ENCODE measurements at regions not wholly inside any gene's neighbourhood (a gene's known extent, or its start where the extent isn't known, plus 50 kb on each side); places are given as distances from the start of the nearest gene placed in this dataset.

GRCh38 chr10:78543749-78544362, 510.2 kb downstream of the RPS24 start:
- no peak for DNase-seq (ENCODE audit: low read depth in 2 of 3, low spot score in 2 of 3)

GRCh38 chr10:78544423-78545090, 510.9 kb downstream of the RPS24 start:
- no peak for DNase-seq (ENCODE audit: low read depth in 2 of 3, low spot score in 2 of 3)

GRCh38 chr10:78545756-78546155, 512.1 kb downstream of the RPS24 start:
- DNase-seq (ENCODE audit: low read depth in 2 of 3, low spot score in 2 of 3), result no peak

- no peak for DNase-seq (ENCODE audit: low read depth in 2 of 3, low spot score in 2 of 3)
Observed at GRCh38 chr10:78547397-78547796, 513.7 kb downstream of the RPS24 start.

GRCh38 chr10:78547905-78548304, 514.2 kb downstream of the RPS24 start:
- DNase-seq (ENCODE audit: low read depth in 2 of 3, low spot score in 2 of 3), result no peak

- DNase-seq (ENCODE audit: low read depth in 2 of 3, low spot score in 2 of 3), result no peak
Observed at GRCh38 chr10:78548369-78548768, 514.7 kb downstream of the RPS24 start.

GRCh38 chr10:78549140-78549935, 515.7 kb downstream of the RPS24 start:
- DNase-seq (ENCODE audit: low read depth in 2 of 3, low spot score in 2 of 3), result no peak

- DNase-seq (ENCODE audit: low read depth in 2 of 3, low spot score in 2 of 3), result no peak
Observed at GRCh38 chr10:78550090-78550489, 516.4 kb downstream of the RPS24 start.

- no peak for DNase-seq (ENCODE audit: low read depth in 2 of 3, low spot score in 2 of 3)
Observed at GRCh38 chr10:78550716-78551115, 517.1 kb downstream of the RPS24 start.

GRCh38 chr10:78551184-78552005, 517.4 kb upstream of the ZMIZ1 start:
- DNase-seq (ENCODE audit: low read depth in 2 of 3, low spot score in 2 of 3), result no peak

- no peak for DNase-seq (ENCODE audit: low read depth in 2 of 3, low spot score in 2 of 3)
Observed at GRCh38 chr10:78552261-78552811, 516.4 kb upstream of the ZMIZ1 start.

GRCh38 chr10:78553792-78554191, 515.0 kb upstream of the ZMIZ1 start:
- no peak for DNase-seq (ENCODE audit: low read depth in 2 of 3, low spot score in 2 of 3)

- DNase-seq (ENCODE audit: low read depth in 2 of 3, low spot score in 2 of 3), result no peak
Observed at GRCh38 chr10:78555128-78555527, 513.6 kb upstream of the ZMIZ1 start.

- DNase-seq (ENCODE audit: low read depth in 2 of 3, low spot score in 2 of 3), result peak in 1 of 3 donors; percentile 26
Observed at GRCh38 chr10:78556705-78557432, 511.9 kb upstream of the ZMIZ1 start.

- no peak for DNase-seq (ENCODE audit: low read depth in 2 of 3, low spot score in 2 of 3)
Observed at GRCh38 chr10:78557433-78557925, 511.3 kb upstream of the ZMIZ1 start.

GRCh38 chr10:78559661-78560340, 509.0 kb upstream of the ZMIZ1 start:
- no peak for DNase-seq (ENCODE audit: low read depth in 2 of 3, low spot score in 2 of 3)

GRCh38 chr10:78560341-78560688, 508.5 kb upstream of the ZMIZ1 start:
- DNase-seq (ENCODE audit: low read depth in 2 of 3, low spot score in 2 of 3), result no peak

- DNase-seq (ENCODE audit: low read depth in 2 of 3, low spot score in 2 of 3), result no peak
Observed at GRCh38 chr10:78563314-78563713, 505.5 kb upstream of the ZMIZ1 start.

- no peak for DNase-seq (ENCODE audit: low read depth in 2 of 3, low spot score in 2 of 3)
Observed at GRCh38 chr10:78565841-78566240, 502.9 kb upstream of the ZMIZ1 start.

All from hematopoietic multipotent progenitor cell (in vitro differentiated cells).